Thoracic aorta (tissue), 2 donors: ENCODE measurements at regions not wholly inside any gene's neighbourhood (a gene's known extent, or its start where the extent isn't known, plus 50 kb on each side); places are given as distances from the start of the nearest gene placed in this dataset.

Experiments
- ATAC-seq: fragments of 150-250 bp; one replicate; pipeline ENCODE4 v1.8.0; 2017; ENCODE audit warnings: low read depth; ENCODE audit not compliant: insufficient number of reproducible peaks, low FRiP score
- DNase-seq: peaks from one replicate; pipeline ENCODE4 v3.0.0-alpha.2; 2020; ENCODE audit warnings: low spot score
- H3K27ac ChIP-seq, 2 donors: fragments of 200-600 bp; sonication (generic); 1 replicate in 1 of 2; 2 replicates in 1 of 2; pipeline ENCODE4 v1.5.1; 2016; ENCODE audit warnings: mild to moderate bottlenecking in 2 of 2, moderate library complexity in 2 of 2
- H3K27me3 ChIP-seq: fragments of 200-600 bp; sonication (generic); replicated peaks from 2 replicates; pipeline ENCODE4 v1.6.0; 2016; ENCODE audit warnings: mild to moderate bottlenecking; ENCODE audit not compliant: insufficient read depth
- H3K36me3 ChIP-seq: fragments of 200-600 bp; sonication (generic); one replicate; pipeline ENCODE4 v1.5.1; 2016
- H3K4me1 ChIP-seq, 2 donors: fragments of 200-600 bp; sonication (generic); 1 replicate in 1 of 2; 2 replicates in 1 of 2; pipeline versions ENCODE4 v1.5.1 to v1.6.0; 2016; ENCODE audit warnings: low read depth in 2 of 2, mild to moderate bottlenecking in 1 of 2; ENCODE audit not compliant: control insufficient read depth in 1 of 2
- H3K4me3 ChIP-seq: fragments of 200-600 bp; sonication (generic); 2 replicates; pipeline ENCODE4 v1.5.1; 2016; ENCODE audit warnings: mild to moderate bottlenecking
- H3K9me3 ChIP-seq: fragments of 200-600 bp; sonication (generic); 2 replicates; pipeline ENCODE4 v1.5.1; 2016
- TF ChIP-seq, protein P1 (sequence below): fragments of 200-600 bp; sonication (generic); IDR thresholded peaks from one replicate; pipeline ENCODE4 v1.5.1; 2019; ENCODE audit warnings: antibody characterized with exemption

DNA sequence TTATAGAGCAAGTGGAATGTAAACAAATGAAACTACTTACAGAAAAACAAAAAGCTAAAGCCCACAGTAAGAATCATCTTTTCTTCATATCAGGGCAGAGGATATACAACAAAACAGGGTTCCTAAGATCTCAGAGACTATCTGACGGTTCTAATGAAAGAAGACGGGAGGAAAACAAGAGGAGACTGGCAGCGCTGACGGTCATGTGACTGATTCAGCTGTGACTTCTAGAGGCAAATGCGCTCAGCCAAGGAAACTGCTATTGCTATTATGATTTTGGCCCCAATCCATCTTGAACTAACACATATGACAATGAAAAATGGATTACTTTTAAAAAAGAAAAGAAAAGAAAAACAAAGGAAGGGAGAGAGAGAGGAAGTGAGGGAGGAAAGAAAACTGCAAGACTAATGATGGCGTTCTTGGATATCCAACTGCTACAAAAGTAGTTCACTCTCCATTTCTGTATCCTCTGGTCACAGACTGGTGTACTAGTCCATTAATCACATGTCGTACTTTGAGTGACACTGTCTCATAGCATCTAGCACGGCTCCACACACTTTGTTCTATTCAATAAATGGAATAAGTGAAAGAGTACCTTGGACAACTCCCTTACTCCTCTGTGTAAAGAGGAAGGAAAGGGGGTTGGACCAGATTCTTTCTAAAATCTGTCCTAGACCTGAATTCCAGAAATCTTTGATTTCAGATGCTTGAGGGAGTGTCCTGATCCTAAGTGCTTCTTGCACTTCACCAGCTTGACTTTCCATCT is 119.3 kb downstream of the DAD1 start:
- TF ChIP-seq, protein P1, sequence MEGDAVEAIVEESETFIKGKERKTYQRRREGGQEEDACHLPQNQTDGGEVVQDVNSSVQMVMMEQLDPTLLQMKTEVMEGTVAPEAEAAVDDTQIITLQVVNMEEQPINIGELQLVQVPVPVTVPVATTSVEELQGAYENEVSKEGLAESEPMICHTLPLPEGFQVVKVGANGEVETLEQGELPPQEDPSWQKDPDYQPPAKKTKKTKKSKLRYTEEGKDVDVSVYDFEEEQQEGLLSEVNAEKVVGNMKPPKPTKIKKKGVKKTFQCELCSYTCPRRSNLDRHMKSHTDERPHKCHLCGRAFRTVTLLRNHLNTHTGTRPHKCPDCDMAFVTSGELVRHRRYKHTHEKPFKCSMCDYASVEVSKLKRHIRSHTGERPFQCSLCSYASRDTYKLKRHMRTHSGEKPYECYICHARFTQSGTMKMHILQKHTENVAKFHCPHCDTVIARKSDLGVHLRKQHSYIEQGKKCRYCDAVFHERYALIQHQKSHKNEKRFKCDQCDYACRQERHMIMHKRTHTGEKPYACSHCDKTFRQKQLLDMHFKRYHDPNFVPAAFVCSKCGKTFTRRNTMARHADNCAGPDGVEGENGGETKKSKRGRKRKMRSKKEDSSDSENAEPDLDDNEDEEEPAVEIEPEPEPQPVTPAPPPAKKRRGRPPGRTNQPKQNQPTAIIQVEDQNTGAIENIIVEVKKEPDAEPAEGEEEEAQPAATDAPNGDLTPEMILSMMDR, result no peak
- no peaks in the 10 kb centered on the region for H3K27me3 ChIP-seq
- no peaks in the 10 kb centered on the region for H3K9me3 ChIP-seq
- no peaks in the 10 kb centered on the region for H3K36me3 ChIP-seq
- ATAC-seq, result peak; percentile 3
- H3K4me1 ChIP-seq, result peaks cover 4 to 10% of the 10 kb centered on the region in 2 donors
- DNase-seq, result no peak
- H3K4me3 ChIP-seq, result peak overlapping the region; percentile 22
- no peak overlapping the region for H3K27ac ChIP-seq

DNA sequence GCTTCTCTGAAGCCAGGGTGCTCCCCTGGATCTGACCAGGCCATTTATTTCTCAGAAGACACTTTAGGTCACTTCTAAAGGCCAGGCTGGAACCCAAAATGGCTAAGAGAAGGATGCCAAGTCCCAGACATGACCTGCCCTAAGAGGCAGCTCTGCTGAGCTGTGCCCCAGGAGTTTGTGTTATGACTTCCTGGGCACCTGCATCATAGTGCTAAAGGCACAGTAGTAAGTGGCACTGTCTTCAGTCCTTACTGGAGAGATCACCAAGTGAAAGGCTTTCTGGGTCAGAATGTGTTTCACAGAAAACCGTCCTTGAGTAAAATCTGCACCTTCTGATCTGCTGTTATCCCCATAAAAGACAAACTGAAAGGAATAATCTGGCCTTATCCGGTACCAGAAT is 120.2 kb downstream of the DAD1 start:
- no peaks in the 10 kb centered on the region for H3K36me3 ChIP-seq

DNA sequence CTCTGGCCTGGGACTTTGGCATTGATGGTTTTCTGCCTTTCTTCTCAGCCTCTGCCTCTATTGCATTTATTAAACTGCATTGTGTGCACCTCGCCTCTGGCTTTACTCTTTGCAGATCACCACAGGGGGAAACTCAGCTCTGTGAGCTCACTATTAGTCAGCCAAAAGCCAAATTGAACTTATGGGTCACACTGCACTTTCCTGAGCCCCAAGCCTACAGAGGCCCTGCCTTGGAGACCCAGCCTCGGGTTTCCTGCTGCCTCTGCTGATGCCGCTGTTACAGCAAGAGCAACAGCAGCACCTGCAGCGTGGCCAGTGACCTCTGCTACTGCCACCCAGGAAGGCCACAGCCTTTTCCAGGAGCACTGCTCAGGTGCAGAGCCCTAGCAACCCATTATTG is 122.5 kb downstream of the DAD1 start:
- TF ChIP-seq, protein P1, result no peak
- Histone ChIP-seq H3K4me3 (no peak overlapping the region), H3K27ac (no peak overlapping the region), H3K27me3 (no peaks in the 10 kb centered on the region), H3K36me3 (no peaks in the 10 kb centered on the region), H3K4me1 (peaks cover 2 to 6% of the 10 kb centered on the region in 2 donors), H3K9me3 (no peaks in the 10 kb centered on the region)
- DNase-seq, result no peak
- no peak for ATAC-seq

More for the DNA sequence above, 120.2 kb downstream of the DAD1 start:
- TF ChIP-seq, protein P1, result no peak
- Histone ChIP-seq H3K9me3 (no peaks in the 10 kb centered on the region), H3K4me3 (no peak overlapping the region), H3K4me1 (peaks cover 4 to 10% of the 10 kb centered on the region in 2 donors), H3K27ac (no peak overlapping the region), H3K27me3 (no peaks in the 10 kb centered on the region)
- DNase-seq (no peak), ATAC-seq (no peak)

DNA sequence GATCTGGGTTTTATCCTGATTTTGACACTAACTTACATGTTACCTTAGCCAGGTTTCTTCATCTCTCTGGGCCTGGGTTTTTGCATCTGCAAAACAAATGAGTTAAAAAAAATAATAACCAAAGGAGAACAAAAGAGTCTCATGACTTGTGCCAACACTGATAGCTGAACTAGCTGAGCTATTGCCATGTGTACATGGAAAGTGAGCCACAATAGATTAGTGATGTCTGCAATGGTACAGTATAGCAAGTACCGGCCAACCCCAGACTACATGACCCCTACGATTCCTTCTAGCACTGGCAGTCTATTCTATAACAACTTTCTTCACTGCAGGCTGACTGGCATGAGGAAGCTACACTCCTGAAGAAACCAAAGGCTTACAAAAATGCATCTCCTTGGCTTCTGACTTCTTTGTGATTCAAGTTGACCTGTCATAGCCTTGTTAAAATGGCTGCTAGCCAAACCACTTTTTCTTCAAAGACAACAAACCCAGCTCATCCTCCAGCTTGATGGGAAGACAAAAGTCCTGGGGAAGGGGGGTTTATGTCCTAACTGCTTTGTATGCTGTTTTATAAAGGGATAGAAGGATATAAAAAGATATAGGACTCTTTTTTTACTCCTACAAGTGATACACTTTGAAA is 123.7 kb downstream of the DAD1 start:
- Histone ChIP-seq H3K27me3 (no peaks in the 10 kb centered on the region), H3K27ac (no peak overlapping the region), H3K4me1 (no peaks in the 10 kb centered on the region), H3K4me3 (no peak overlapping the region), H3K36me3 (no peaks in the 10 kb centered on the region), H3K9me3 (no peaks in the 10 kb centered on the region)
- TF ChIP-seq, protein P1, result no peak
- no peak for ATAC-seq
- DNase-seq, result no peak

DNA sequence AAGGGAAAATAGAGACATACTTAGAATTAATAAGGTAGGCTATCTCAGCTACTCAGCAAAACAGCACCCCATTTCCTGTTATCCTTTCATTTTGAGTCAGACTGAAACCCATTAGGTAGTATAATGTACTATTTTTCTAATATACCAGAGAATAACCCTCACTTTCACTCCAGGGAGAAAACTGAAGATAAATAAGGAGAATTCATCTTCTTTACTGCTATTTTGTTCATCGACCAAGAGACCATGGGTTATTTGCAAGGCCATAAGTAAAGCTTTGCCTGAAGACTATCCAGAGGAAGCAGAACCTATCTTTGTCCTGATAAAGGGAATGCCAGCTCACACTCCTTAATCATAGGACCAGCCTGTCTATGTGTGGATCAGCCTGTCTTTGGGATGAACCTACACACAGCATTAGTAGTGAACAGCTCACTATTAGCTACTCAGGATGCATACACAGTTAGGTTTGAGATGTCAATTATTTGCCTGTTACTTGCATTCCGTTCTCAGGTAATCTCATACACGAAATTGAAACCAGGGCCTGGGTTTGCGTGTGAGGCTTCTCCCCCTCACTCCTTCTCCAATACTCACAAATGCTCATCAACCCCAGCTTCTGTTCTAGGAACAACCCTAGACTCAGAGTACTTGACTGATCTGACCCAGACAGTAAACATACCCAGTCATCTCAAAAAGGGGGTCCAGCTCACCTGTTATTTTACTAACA is 124.4 kb downstream of the DAD1 start:
- Histone ChIP-seq H3K27me3 (no peaks in the 10 kb centered on the region), H3K9me3 (no peaks in the 10 kb centered on the region), H3K4me3 (no peak overlapping the region), H3K4me1 (no peaks in the 10 kb centered on the region), H3K36me3 (no peaks in the 10 kb centered on the region), H3K27ac (no peak overlapping the region)
- no peak for DNase-seq
- no peak for ATAC-seq
- TF ChIP-seq, protein P1, result no peak
